GM12873 (cell line): ENCODE measurements at regions not wholly inside any gene's neighbourhood (a gene's known extent, or its start where the extent isn't known, plus 50 kb on each side); places are given as distances from the start of the nearest gene placed in this dataset.

ENCODE experiments used
- TF ChIP-seq, protein P1 (sequence below): IDR thresholded peaks from 2 replicates; pipeline ENCODE4 v1.5.1; 2012; ENCODE audit warnings: low read depth, mild to moderate bottlenecking, moderate library complexity, low read length, control low read depth; ENCODE audit not compliant: insufficient read depth; ENCODE audit errors: missing control alignments

DNA sequence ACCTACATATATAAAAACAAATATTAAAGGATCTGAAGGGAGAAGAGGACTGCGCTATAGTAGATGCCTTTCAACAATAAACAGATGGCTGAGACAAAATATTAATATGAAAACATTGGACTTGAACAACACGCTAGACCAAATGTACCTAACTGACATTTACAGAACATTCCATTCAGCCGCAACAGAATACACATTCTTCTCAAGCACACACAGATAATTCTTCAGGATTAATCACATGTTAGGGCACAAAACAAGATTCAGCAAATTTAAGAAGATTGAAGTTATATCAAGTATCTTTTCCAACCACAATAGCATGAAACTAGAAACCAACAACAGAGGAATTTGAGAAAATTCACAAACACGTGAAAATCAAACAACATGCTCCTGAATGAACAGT, 741.4 kb downstream of the ADGRL2 start:
- TF ChIP-seq, protein P1, sequence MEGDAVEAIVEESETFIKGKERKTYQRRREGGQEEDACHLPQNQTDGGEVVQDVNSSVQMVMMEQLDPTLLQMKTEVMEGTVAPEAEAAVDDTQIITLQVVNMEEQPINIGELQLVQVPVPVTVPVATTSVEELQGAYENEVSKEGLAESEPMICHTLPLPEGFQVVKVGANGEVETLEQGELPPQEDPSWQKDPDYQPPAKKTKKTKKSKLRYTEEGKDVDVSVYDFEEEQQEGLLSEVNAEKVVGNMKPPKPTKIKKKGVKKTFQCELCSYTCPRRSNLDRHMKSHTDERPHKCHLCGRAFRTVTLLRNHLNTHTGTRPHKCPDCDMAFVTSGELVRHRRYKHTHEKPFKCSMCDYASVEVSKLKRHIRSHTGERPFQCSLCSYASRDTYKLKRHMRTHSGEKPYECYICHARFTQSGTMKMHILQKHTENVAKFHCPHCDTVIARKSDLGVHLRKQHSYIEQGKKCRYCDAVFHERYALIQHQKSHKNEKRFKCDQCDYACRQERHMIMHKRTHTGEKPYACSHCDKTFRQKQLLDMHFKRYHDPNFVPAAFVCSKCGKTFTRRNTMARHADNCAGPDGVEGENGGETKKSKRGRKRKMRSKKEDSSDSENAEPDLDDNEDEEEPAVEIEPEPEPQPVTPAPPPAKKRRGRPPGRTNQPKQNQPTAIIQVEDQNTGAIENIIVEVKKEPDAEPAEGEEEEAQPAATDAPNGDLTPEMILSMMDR: no peak

DNA sequence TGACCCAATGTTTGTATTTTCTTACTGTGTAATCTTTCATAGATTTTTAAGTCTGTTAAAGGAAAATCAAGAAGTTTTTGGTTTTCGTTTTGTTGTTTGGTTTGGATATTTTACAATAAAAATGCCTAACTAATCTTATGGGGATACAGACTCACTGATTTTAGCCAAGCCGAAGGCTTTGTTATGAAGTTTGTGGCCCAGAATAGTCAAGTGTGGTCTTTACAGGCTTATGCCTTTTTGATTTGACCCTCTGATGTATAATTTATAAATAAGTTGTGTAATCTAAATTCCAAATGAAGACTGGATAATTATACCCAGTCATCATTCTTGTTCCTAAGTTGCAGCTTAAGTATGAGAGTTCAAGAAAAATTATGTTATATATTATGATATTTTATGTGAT, 739.3 kb downstream of the ADGRL2 start:
- TF ChIP-seq, protein P1: no peak

DNA sequence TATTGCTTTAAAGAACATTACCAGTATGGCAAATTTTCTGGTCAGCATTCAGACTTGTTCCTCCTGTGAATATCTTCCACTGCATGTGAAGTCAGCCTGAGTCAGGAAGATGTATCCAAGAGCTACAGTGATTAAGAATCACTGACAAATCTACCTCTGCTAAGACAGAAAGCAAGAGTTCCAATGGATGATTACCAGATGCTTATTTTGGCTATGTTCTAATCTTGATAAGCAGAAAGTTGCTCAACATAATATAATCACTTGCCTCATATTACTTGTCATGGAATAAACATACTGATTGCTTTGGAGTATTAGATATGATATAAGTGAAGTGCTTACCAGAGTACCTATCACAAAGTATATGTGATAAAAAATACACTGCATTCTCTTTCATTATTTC, 738.1 kb downstream of the ADGRL2 start:
- TF ChIP-seq, protein P1: no peak

DNA sequence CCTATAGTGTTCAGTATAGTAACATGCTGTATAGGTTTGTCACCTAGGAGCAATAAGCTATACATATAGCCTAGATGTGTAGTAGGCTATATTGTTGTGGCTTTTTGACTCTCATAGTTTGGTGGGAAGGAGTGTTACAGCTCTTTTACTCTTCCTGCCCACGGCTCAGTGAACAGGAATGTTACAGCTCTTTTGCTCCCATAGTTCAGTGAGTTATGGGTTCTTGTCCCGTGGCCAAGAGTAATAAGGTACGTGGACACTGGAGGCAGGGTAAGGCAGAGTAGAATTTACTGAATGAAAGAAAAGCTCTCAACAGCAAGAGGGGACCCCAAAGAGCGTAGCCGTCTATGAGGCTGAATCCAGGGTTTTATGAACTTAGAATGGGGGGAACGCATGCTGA, 734.3 kb downstream of the ADGRL2 start:
- TF ChIP-seq, protein P1: no peak

DNA sequence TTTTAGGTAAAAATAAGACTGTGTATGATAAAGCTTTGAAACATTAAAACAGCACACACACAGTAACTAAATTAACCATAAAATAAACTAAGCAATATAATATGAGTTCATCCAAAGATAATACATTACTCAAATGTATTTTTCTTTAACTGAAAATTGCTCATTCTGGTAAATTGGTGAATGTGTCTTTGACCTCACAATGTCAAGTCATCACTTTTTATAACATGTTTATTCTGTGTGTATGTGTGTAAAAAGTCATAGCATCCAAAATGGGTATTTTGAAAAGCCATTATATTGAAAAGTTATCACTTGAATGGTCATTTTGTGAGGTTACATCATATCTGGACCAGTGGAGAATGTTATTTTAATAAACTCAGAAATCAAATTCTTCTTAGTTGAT, 724.6 kb downstream of the ADGRL2 start:
- TF ChIP-seq, protein P1: no peak

DNA sequence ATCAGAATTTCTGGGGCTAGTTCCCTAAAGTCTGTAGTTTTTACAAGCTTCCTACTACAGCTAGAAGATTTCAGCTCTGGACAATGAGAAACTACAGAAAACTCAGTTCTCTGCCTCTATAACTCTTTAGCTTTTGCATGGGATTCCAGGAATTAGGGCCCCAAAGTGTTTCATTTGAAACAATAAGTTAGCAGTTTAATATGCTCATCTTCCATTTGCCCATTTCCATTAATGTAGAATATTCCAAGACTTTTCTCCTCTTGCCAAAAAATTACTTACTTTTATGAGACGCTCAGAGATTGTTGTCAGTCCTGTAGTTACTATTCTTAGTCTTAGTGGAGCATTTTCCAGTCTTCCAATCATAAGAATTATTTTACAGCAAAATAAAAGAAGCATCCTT, 719.9 kb downstream of the ADGRL2 start:
- TF ChIP-seq, protein P1: no peak

DNA sequence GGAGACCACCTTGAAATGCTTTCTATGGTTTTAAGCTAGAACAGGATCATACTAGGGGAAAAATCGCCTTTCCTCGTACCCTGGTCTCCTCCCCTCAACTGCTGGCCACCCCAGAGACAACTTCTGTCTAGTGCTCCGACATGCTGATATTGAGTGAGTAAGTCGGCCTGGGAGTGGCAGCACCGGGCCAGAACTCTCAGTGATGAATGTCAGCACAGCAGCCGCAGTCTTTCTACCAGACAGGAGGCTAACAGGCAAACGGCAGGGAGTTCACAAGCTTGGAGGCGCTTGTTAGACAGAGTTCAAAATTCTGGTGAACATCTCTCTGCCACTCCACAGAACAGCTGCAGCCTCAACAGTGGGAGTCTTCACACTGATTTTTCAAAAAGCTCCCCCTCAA, 716.9 kb downstream of the ADGRL2 start:
- TF ChIP-seq, protein P1: no peak
